GM18951 (cell line): ENCODE measurements at regions not wholly inside any gene's neighbourhood (a gene's known extent, or its start where the extent isn't known, plus 50 kb on each side); places are given as distances from the start of the nearest gene placed in this dataset.

Source experiments
- POLR2A ChIP-seq: IDR thresholded peaks from 4 replicates; pipeline ENCODE4 v1.6.1; 2011; ENCODE audit warnings: mild to moderate bottlenecking; ENCODE audit not compliant: insufficient read length, insufficient read depth; ENCODE audit errors: extremely low read depth
- in situ Hi-C: fragments of 300-500 bp; cut with MboI; formaldehyde crosslinking; loops from one replicate; pipeline ENCODE4 v1.12.0; 2022; ENCODE audit warnings: low sequenced_read_pairs, mixed read lengths, inconsistent platforms; ENCODE audit not compliant: unreplicated experiment

GRCh38 chr2:225340923-225341322, 58.6 kb upstream of the NYAP2 start:
- in situ Hi-C loops: no loop called here
- no peak for TF ChIP-seq POLR2A

DNA sequence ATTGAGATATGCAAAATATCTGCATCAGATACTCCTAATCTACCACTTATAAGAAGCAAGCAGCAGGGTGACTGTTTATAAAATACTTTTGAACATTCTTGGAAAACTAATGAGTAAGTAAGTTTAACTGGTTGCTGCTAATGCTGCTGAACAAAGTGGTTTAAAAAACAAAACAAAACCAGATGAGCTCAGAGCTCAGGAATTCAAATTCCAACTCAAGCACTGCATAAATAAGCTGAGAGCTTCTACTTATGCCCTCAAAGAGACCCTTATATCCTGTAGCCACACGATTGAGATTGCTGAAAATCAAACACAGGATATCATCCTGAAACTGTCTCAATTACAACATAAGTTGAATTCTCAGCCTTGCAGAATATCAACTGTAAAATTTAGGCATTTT, 62.3 kb upstream of the NYAP2 start:
- in situ Hi-C loops: no loop called here
- TF ChIP-seq POLR2A: no peak

- in situ Hi-C loops: no loop called here
Observed at GRCh38 chr2:225334514-225334913, 65.0 kb upstream of the NYAP2 start.

DNA sequence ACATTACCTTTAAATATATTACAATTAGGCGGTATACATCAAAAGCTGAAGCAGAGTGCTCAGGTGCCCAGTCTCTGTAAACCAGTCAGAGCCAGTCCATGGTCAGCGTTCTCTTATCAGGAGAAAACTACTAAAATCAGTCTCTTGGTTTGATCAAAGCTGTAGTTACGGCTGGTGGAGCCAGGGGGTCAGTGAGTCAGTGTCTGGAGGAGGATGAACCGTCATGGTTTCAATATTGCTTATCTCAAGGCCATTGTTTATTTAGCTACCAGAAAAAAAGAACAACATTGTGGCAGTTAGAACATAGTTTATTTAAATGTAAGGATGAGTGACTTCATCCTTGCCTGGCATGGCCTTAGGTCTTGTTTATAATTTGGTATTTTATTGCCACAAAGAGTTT, 71.3 kb upstream of the NYAP2 start:
- in situ Hi-C loops: no loop called here

More at GRCh38 chr2:225334514-225334913, 65.0 kb upstream of the NYAP2 start:
- TF ChIP-seq POLR2A: no peak

DNA sequence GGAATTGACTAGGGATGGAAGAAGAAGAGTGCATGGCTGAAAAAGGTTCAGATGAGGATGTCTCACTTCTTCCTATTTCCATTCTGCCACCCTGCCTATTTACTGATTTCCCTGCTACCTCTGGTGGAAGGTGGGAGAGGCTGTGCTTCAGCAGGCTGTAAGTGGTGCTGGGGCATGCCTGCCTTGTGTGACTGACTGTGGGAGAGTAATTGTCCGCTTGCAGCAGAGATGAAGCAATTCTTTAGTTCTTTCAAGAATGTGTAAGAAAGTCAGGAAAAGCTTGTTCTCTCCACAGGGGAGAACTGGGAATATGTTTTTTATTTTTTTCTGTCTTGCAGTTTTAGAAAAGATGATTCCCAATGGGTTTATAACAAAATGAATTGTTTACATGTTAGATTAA, 72.5 kb upstream of the NYAP2 start:
- in situ Hi-C loops: no loop called here
- no peak for TF ChIP-seq POLR2A

More for the DNA sequence above, 71.3 kb upstream of the NYAP2 start:
- no peak for TF ChIP-seq POLR2A

- in situ Hi-C loops: no loop called here
Observed at GRCh38 chr2:225319872-225320271, 79.6 kb upstream of the NYAP2 start.

GRCh38 chr2:225318440-225318839, 81.1 kb upstream of the NYAP2 start:
- in situ Hi-C loops: no loop called here
- no peak for TF ChIP-seq POLR2A

More at GRCh38 chr2:225319872-225320271, 79.6 kb upstream of the NYAP2 start:
- no peak for TF ChIP-seq POLR2A

DNA sequence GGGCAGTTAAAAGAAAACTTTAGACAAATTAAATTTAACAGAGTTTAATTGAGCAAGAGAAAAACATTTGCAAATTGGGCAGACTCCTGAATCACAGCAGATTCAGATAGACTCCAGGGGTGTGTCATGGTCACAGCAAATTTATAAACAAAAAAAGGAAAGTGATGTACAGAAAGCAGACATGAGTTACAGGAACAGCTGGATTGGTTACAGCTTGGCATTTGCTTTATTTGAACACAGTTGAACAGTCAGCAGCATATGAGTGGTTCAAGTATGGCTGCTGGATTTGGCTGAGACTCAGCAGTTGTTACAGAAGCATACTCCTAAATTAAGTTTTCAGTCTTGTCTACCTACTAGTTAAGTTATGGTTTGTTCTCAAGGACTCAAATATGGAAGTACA, 82.3 kb upstream of the NYAP2 start:
- no peak for TF ChIP-seq POLR2A
- in situ Hi-C loops: no loop called here

- TF ChIP-seq POLR2A: no peak
- in situ Hi-C loops: no loop called here
Observed at GRCh38 chr2:225310745-225311144, 88.8 kb upstream of the NYAP2 start.

DNA sequence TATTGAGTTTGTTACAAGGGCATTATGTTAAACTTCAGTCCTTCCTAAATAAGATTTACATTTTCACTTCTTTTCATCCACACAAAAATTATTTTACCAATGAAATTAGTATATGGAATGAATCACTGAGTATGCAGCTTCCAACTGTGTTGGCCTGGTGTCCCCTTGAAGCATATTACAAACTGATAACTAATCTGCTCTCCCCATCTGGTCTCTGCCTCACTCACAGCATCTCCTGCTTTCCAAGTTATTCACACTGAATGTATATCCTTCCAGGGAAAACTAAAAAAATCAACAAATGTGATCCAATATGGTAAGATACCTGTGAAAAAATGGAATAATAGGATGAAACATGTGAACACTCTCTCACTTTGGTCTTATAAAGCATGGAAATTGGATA, 90.0 kb upstream of the NYAP2 start:
- no peak for TF ChIP-seq POLR2A
- in situ Hi-C loops: no loop called here

DNA sequence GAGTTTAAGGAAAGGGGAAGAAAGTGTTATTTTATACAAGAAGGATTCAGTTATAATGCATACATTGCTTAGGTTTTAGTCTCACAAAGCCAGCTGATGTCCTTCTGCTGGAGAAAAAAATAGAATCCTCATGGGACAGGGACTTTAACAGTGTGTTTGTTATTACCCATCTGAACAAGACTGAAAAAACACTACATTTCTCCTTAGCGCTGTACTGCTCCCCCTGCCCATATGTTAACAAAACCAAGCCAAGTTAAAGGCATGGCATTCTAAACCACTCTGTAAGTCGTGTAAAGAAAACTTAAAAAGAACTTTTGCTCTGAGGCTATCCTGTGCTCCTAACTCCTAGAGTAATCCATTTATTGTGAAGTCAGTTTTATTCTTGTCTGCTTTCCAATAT, 102.6 kb upstream of the NYAP2 start:
- no peak for TF ChIP-seq POLR2A
- in situ Hi-C loops: no loop called here

- no peak for TF ChIP-seq POLR2A
- in situ Hi-C loops: no loop called here
Observed at GRCh38 chr2:225295102-225295501, 104.4 kb upstream of the NYAP2 start.

- in situ Hi-C loops: no loop called here
- TF ChIP-seq POLR2A: no peak
Observed at GRCh38 chr2:225293638-225294037, 105.9 kb upstream of the NYAP2 start.

DNA sequence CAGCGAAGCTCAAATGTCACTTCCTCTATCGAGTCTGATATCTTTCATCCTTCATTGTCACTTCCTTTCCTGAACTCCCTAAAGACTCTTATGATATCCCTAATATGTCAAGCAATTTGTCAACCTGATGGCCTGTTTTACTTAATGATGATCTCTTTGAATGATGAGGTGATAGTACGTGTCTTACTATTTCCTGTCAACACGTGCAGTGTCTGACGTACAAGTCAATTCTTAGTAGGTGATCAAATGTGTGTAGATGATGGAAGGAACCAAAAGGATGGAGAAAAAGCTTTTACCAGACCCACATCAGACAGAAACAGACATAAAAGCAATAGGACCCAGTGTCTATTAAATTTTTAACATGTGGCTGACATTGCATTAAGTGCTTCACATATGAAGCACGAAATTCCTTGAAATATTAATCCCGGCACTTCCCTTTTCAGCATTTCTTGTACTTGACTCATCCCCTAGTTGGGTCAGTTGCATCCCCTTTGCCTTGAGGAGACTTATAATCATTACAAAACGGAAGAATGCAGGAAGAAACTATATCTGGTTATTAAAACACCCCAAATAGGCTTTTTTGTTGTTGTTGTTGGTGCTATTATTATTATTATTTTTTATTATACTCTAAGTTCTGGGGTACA, 108.6 kb upstream of the NYAP2 start:
- no peak for TF ChIP-seq POLR2A
- in situ Hi-C loops: no loop called here

- in situ Hi-C loops: no loop called here
- no peak for TF ChIP-seq POLR2A
Observed at GRCh38 chr2:225289659-225290058, 109.9 kb upstream of the NYAP2 start.

- in situ Hi-C loops: no loop called here
- no peak for TF ChIP-seq POLR2A
Observed at GRCh38 chr2:225288986-225289385, 110.5 kb upstream of the NYAP2 start.
